ENCODE measurements at regions not wholly inside any gene's neighbourhood (a gene's known extent, or its start where the extent isn't known, plus 50 kb on each side); places are given as distances from the start of the nearest gene placed in this dataset.

- TF ChIP-seq CTCF (IDR thresholded peaks at IDR 0.05) (no peak), EP300 (IDR thresholded peaks at IDR 0.05; ENCODE audit: borderline replicate concordance in 1 of 2, low read depth in 1 of 2, low read length in 1 of 2) (no peak), MAX (IDR thresholded peaks at IDR 0.05; ENCODE audit: low read depth) (no peak), FOSL2 (IDR thresholded peaks at IDR 0.05; ENCODE audit: borderline replicate concordance, low read depth) (no peak), RXRA (IDR thresholded peaks at IDR 0.05; ENCODE audit: borderline replicate concordance, low read depth) (no peak), POLR2AphosphoS5 (IDR thresholded peaks at IDR 0.05; ENCODE audit: low read depth, low read length) (no peak), CHD2 (IDR thresholded peaks at IDR 0.05; ENCODE audit: low read length, partially characterized antibody) (no peak), GABPA (IDR thresholded peaks at IDR 0.05; ENCODE audit: low read depth) (no peak), ELF1 (IDR thresholded peaks at IDR 0.05) (no peak), SMC3 (IDR thresholded peaks at IDR 0.05; ENCODE audit: low read depth, low read length) (no peak)
- TF ChIP-seq, protein P1, sequence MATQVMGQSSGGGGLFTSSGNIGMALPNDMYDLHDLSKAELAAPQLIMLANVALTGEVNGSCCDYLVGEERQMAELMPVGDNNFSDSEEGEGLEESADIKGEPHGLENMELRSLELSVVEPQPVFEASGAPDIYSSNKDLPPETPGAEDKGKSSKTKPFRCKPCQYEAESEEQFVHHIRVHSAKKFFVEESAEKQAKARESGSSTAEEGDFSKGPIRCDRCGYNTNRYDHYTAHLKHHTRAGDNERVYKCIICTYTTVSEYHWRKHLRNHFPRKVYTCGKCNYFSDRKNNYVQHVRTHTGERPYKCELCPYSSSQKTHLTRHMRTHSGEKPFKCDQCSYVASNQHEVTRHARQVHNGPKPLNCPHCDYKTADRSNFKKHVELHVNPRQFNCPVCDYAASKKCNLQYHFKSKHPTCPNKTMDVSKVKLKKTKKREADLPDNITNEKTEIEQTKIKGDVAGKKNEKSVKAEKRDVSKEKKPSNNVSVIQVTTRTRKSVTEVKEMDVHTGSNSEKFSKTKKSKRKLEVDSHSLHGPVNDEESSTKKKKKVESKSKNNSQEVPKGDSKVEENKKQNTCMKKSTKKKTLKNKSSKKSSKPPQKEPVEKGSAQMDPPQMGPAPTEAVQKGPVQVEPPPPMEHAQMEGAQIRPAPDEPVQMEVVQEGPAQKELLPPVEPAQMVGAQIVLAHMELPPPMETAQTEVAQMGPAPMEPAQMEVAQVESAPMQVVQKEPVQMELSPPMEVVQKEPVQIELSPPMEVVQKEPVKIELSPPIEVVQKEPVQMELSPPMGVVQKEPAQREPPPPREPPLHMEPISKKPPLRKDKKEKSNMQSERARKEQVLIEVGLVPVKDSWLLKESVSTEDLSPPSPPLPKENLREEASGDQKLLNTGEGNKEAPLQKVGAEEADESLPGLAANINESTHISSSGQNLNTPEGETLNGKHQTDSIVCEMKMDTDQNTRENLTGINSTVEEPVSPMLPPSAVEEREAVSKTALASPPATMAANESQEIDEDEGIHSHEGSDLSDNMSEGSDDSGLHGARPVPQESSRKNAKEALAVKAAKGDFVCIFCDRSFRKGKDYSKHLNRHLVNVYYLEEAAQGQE (IDR thresholded peaks at IDR 0.05; ENCODE audit: low read depth, low read length), result no peak
These were observed 280.8 kb upstream of the DPYD start for GRCh38 chr1:98201666-98202081.
